HG02588 (cell line): ENCODE measurements at regions not wholly inside any gene's neighbourhood (a gene's known extent, or its start where the extent isn't known, plus 50 kb on each side); places are given as distances from the start of the nearest gene placed in this dataset.
"Not testable (repeated sequence)": the region's sequence is repeated elsewhere in the genome, so short reads cannot be mapped to it uniquely, and the experiment has no call there.

Experiments
- ATAC-seq: cut with Tn5 transposase; IDR thresholded peaks from one replicate; pipeline ENCODE4 v1.9.1; 2021; ENCODE audit warnings: mild to moderate bottlenecking, moderate library complexity; ENCODE audit not compliant: unreplicated experiment

- no peak for ATAC-seq
Observed at GRCh38 chr2:34261701-34262100, 662.6 kb upstream of the FAM98A start.

GRCh38 chr2:34254272-34254878, 655.3 kb upstream of the FAM98A start:
- ATAC-seq: no peak

- no peak for ATAC-seq
Observed at GRCh38 chr2:34252111-34252510, 653.0 kb upstream of the FAM98A start.

DNA sequence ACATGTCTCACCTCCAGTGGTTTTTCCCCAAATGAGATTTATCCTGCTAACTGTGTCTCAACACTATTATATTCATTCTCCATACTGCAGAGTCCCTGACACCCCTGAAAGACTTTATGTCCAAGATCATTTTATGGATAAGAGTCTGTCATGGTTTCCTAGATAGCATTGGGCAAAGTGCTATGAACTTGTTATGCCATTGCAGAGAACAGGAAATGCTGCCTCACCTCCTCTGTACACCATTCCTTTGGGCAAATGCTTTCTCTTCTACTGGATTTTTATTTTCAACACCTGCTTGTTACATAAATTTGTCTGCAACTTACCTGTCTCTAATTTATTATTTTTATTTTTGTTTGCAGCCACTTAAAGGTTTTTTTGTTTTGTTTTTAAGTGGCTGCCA, 652.5 kb upstream of the FAM98A start:
- no peak for ATAC-seq

DNA sequence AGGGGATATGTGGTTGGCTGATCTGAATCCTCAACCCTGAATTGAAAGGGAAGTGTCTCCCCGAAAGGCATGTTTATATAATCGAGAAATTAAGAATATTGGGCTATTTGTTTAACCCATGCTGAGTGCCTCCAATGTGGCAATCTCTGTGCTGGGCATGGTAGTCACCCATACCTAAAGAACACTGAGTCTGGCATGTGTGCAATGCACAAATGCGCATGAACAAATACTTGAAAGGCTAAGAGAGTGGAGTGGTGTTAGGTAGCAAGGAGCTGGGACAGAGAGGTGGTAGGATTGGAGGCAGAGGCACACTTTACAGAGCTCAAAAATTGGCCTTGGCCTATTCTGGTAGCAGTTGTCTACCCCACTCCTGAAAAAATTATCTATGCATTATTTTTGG, 645.1 kb upstream of the FAM98A start:
- no peak for ATAC-seq

DNA sequence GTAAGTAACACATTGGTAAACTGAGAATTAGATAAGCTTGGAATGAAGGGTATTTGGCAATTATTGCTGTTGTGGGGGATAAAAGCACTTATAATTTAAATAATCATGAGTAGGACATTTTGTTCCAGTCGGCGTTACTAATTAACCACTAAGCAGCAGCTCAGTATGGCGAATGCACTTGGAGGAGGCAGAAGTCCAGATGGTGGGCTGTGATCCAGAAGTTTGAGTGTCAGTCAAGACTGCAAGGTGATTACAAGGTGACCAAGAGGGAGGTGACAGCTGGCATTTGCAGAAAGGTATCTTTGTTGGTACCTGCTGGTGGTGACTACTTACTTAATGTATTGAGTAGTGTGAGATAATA, 643.6 kb upstream of the FAM98A start:
- ATAC-seq: no peak

DNA sequence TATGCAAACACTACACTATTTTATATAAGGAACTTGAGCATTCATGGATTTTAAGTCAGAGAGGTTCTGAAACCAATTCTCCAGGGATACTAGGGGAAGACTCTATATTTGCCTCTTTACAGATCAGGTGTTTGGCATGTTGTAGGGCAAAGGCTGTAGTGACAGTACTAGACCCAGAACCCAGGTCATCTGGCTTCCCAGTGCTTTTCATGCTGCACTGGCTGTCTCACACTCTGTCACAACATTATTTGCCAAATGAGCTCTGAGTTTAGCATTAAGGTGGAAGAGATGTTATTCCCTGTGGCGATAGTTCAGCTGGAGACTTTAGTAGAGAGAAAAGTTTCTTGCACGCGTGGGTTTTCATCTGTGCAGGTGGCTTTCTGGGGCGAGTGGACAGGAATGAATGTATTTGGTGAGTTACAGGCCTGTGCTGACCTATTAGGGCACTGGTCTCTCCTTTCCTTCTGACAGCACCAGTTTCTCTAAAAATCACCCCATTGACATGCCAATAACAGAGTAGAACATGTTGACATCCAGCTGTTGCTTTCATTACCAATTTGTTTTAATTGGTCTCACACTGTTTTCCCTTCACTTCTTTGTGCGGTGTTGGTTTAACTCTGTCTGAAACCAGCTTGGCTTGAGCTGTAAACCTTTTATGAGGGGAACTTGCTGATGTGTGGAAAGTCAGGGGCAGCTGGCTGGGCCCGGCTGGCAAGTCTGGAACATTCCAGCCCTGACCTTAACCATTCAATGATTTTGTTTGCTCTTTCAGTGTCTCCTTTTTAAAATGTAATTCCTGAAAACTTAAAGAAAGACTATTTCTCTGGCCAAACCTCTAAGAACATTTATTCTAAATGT, 643.0 kb upstream of the FAM98A start:
- no peak for ATAC-seq

- no peak for ATAC-seq
Observed at GRCh38 chr2:34239511-34239910, 640.4 kb upstream of the FAM98A start.

- ATAC-seq: no peak
Observed at GRCh38 chr2:34234823-34235222, 635.7 kb upstream of the FAM98A start.

- ATAC-seq: no peak
Observed at GRCh38 chr2:34229998-34230397, 630.9 kb upstream of the FAM98A start.

DNA sequence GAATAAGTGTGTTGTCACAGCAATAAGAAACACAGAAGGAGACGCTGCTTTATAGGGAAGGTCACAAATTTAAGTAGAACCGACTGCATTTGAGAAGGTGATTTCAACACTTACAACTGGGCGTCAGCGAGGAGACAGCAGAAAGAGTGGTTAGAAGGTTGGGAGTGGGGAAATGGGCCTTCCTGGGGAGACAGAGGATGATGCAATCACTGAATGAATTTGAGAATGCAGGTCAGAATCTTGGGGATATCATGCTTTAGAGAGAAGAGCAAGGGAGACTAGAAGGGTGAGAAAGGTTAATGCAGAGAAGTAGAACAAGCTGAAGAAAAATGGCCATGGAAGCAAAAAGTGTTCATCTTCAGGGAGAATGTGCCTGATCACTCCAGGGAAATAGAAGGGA, 616.1 kb upstream of the FAM98A start:
- no peak for ATAC-seq

DNA sequence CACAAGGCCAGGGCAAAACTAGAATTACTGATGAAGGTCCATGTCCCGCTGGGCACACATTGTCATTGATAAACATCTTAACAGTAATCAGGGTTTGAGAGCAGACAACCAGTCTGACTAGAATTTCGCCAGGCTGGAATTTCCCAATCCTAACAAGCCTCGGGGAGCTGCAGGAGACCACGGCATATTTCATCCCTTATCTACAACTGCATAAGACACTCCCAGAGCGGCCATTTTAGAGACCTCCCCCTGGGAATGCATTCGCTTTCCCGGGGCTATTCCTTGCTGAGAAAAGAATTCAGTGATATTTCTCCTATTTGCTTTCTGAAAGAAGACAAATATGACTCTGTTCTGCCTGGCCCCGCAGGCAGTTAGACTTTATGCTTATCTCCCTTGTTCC, 611.3 kb upstream of the FAM98A start:
- ATAC-seq: not testable (repeated sequence)

DNA sequence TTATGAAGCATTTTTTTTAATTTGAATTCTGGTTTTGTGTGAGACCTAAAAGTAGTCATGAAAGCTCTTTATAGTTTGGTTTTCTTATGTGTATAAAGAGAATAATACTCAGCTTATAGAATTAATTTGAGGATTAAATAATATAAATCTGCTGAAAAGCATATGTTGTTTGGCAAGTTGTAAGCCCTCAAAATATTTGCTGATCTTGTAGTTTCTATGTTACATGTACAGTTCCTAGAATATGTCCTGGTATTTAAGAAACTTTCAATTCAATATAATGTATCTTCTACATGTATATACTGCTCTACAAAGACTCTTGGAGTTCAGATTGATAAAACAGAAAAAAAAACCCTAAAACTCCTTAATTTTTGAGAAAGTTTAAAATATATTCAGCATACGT, 605.5 kb upstream of the FAM98A start:
- ATAC-seq: no peak

- no peak for ATAC-seq
Observed at GRCh38 chr2:34201099-34201498, 602.0 kb upstream of the FAM98A start.

GRCh38 chr2:34199971-34200370, 600.9 kb upstream of the FAM98A start:
- no peak for ATAC-seq

GRCh38 chr2:34193164-34193563, 594.1 kb upstream of the FAM98A start:
- ATAC-seq: no peak

- no peak for ATAC-seq
Observed at GRCh38 chr2:34188464-34189303, 589.6 kb upstream of the FAM98A start.

GRCh38 chr2:34179511-34179910, 580.4 kb upstream of the FAM98A start:
- ATAC-seq: no peak

GRCh38 chr2:34178482-34178881, 579.4 kb upstream of the FAM98A start:
- ATAC-seq: no peak

GRCh38 chr2:34176693-34177092, 577.6 kb upstream of the FAM98A start:
- no peak for ATAC-seq

GRCh38 chr2:34174506-34174905, 575.4 kb upstream of the FAM98A start:
- ATAC-seq: no peak

DNA sequence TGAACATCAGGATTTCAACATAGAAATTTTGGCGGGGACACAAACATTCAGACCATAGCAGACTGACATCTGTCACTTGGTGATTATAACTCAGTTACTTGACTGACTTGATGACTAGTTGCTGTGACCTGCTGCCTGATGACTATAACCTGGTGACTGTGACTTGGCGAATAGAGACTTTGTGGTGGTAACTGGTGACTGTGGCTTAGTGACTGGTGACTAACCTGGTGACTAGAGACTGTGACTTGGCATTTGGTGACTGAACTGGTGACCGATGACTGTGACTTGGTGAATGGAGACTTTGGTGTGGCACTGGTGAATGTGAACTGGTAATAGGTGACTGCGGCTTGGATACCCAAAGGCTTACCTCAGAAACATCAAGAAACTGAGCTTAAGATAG, 563.1 kb upstream of the FAM98A start:
- no peak for ATAC-seq
